ENCODE measurements at regions not wholly inside any gene's neighbourhood (a gene's known extent, or its start where the extent isn't known, plus 50 kb on each side); places are given as distances from the start of the nearest gene placed in this dataset.

DNA sequence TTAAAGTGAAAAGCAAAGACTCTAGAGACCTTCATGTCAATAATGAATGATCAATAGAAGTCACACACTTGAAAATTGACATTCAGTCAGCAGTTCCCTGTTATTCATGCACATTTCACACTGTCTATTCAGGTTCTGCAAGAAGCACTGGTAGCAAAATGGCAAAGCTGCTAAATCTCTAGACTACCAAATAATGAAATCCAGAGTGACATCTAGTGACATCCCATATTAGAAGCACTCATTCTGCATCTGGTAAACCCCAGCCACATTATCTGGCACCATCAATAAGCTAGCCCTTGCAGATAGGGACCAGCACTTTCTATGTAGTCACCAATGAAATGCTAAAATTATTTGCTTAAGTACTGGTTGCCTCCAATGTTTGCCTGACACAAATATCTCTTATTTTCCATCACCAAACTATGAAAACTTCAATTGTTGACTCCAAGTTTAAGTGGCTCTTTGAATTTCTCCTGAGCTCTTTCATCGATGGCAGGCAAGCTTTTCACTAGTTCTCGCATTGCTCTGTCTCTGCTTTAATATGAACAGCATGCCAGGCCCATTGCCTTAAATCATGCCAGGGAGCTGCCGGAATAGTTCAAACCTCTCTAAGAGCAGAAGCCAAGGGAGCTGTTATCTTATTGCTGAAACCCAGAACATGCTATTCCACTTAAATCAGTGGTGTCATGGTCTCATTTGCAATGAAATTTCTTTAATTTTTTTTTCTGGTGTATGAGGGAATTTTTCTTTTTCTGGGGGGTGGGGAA lies 409.9 kb downstream of the MZT1 start:
- Histone ChIP-seq H3K27me3 (ENCODE audit: insufficient read depth, low read depth) (no peaks in the 10 kb centered on the region), H2AFZ (ENCODE audit: low read depth) (no peak overlapping the region), H3K9ac (no peak overlapping the region), H3K4me3 (IDR thresholded peaks at IDR 0.05; ENCODE audit: insufficient read depth, low read depth, low read length) (no peak overlapping the region), H3K27ac (no peak overlapping the region), H4K20me1 (ENCODE audit: insufficient read depth) (no peaks in the 10 kb centered on the region), H3K36me3 (ENCODE audit: insufficient read depth) (no peaks in the 10 kb centered on the region), H3K79me2 (ENCODE audit: insufficient read depth, low read depth) (no peaks in the 10 kb centered on the region), H3K4me1 (ENCODE audit: low read depth, poor library complexity, severe bottlenecking) (no peaks in the 10 kb centered on the region), H3K4me2 (no peak overlapping the region)
- TF ChIP-seq, protein P1, sequence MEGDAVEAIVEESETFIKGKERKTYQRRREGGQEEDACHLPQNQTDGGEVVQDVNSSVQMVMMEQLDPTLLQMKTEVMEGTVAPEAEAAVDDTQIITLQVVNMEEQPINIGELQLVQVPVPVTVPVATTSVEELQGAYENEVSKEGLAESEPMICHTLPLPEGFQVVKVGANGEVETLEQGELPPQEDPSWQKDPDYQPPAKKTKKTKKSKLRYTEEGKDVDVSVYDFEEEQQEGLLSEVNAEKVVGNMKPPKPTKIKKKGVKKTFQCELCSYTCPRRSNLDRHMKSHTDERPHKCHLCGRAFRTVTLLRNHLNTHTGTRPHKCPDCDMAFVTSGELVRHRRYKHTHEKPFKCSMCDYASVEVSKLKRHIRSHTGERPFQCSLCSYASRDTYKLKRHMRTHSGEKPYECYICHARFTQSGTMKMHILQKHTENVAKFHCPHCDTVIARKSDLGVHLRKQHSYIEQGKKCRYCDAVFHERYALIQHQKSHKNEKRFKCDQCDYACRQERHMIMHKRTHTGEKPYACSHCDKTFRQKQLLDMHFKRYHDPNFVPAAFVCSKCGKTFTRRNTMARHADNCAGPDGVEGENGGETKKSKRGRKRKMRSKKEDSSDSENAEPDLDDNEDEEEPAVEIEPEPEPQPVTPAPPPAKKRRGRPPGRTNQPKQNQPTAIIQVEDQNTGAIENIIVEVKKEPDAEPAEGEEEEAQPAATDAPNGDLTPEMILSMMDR (conservative IDR thresholded peaks at IDR 0.05; ENCODE audit: low read depth, low read length), result no peak

DNA sequence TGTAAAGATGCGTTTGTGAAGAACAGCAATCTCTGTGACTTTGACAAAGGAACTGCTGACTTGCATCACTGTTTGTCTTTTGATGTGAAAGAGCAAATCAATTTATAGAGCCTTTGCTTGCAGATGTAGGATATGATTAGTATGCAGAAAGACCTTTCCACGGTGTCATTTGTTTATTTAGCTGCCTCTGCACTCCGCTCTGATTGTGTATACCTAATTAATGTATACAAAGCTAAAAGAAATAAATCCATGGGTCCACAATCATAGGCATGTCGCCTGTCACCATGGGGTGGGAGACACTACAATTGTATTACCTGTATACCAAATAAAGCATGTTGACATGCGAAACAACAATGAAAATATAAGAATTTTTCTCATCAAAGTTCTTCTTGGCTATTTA lies 410.7 kb downstream of the MZT1 start:
- no peak overlapping the region for H3K4me2 ChIP-seq
- TF ChIP-seq, protein P1 (conservative IDR thresholded peaks at IDR 0.05; ENCODE audit: low read depth, low read length), result no peak
- H3K9ac ChIP-seq, result no peak overlapping the region
- no peaks in the 10 kb centered on the region for H3K79me2 ChIP-seq (ENCODE audit: insufficient read depth, low read depth)
- H2AFZ ChIP-seq (ENCODE audit: low read depth), result no peak overlapping the region
- H4K20me1 ChIP-seq (ENCODE audit: insufficient read depth), result no peaks in the 10 kb centered on the region
- H3K36me3 ChIP-seq (ENCODE audit: insufficient read depth), result no peaks in the 10 kb centered on the region
- no peaks in the 10 kb centered on the region for H3K4me1 ChIP-seq (ENCODE audit: low read depth, poor library complexity, severe bottlenecking)
- H3K27me3 ChIP-seq (ENCODE audit: insufficient read depth, low read depth), result no peaks in the 10 kb centered on the region
- no peak overlapping the region for H3K4me3 ChIP-seq (IDR thresholded peaks at IDR 0.05; ENCODE audit: insufficient read depth, low read depth, low read length)
- H3K27ac ChIP-seq, result no peak overlapping the region

DNA sequence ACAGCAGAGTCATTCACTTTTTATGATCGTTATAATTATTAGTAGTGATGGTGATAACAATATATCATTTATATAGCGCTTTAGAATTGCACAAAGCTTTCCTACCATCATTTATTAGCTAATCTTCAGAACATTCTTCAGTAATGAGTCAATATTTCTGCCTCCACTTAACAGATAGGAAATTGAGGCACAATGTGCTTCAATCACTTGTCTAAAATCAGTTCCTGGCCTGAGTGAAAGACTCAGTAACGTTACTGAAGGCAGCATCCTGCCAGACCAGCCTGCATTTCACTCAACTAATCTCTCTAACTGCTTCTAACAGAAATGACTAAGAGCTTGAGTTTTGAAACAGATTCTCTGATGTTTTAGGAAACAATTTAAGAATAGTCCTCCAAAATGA lies 412.1 kb downstream of the MZT1 start:
- Histone ChIP-seq H3K27me3 (ENCODE audit: insufficient read depth, low read depth) (no peaks in the 10 kb centered on the region), H3K36me3 (ENCODE audit: insufficient read depth) (no peaks in the 10 kb centered on the region), H3K79me2 (ENCODE audit: insufficient read depth, low read depth) (no peaks in the 10 kb centered on the region), H3K4me3 (IDR thresholded peaks at IDR 0.05; ENCODE audit: insufficient read depth, low read depth, low read length) (no peak overlapping the region), H3K4me2 (no peak overlapping the region), H4K20me1 (ENCODE audit: insufficient read depth) (no peaks in the 10 kb centered on the region), H2AFZ (ENCODE audit: low read depth) (no peak overlapping the region), H3K27ac (no peak overlapping the region), H3K4me1 (ENCODE audit: low read depth, poor library complexity, severe bottlenecking) (no peaks in the 10 kb centered on the region), H3K9ac (no peak overlapping the region)
- TF ChIP-seq, protein P1 (conservative IDR thresholded peaks at IDR 0.05; ENCODE audit: low read depth, low read length), result no peak

DNA sequence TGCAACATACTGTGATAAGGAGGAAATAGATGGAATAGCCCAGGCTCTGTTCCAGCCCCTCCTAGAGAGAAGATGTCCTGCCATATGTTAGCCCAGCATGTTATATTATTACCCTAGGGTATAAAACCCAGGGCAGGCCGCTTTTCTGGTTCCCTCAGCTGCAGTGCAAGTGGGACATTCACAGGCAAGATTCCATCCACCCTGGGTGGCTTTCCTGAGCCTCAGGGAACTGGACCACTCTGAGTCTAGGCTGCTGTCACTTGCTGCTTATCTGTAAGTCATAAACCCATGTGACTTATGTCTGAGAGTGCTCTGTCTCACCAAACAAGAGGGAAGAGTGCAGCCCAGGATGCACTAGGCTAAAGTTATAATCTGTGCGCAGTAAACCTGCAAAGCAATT lies 413.2 kb downstream of the MZT1 start:
- Histone ChIP-seq H3K4me3 (IDR thresholded peaks at IDR 0.05; ENCODE audit: insufficient read depth, low read depth, low read length) (no peak overlapping the region), H2AFZ (ENCODE audit: low read depth) (no peak overlapping the region), H3K27me3 (ENCODE audit: insufficient read depth, low read depth) (no peaks in the 10 kb centered on the region), H3K9ac (no peak overlapping the region), H3K4me1 (ENCODE audit: low read depth, poor library complexity, severe bottlenecking) (no peaks in the 10 kb centered on the region), H3K79me2 (ENCODE audit: insufficient read depth, low read depth) (no peaks in the 10 kb centered on the region), H4K20me1 (ENCODE audit: insufficient read depth) (no peaks in the 10 kb centered on the region), H3K27ac (no peak overlapping the region), H3K36me3 (ENCODE audit: insufficient read depth) (no peaks in the 10 kb centered on the region), H3K4me2 (no peak overlapping the region)
- TF ChIP-seq, protein P1 (conservative IDR thresholded peaks at IDR 0.05; ENCODE audit: low read depth, low read length), result no peak
